ENCODE measurements at regions not wholly inside any gene's neighbourhood (a gene's known extent, or its start where the extent isn't known, plus 50 kb on each side); places are given as distances from the start of the nearest gene placed in this dataset.

DNA sequence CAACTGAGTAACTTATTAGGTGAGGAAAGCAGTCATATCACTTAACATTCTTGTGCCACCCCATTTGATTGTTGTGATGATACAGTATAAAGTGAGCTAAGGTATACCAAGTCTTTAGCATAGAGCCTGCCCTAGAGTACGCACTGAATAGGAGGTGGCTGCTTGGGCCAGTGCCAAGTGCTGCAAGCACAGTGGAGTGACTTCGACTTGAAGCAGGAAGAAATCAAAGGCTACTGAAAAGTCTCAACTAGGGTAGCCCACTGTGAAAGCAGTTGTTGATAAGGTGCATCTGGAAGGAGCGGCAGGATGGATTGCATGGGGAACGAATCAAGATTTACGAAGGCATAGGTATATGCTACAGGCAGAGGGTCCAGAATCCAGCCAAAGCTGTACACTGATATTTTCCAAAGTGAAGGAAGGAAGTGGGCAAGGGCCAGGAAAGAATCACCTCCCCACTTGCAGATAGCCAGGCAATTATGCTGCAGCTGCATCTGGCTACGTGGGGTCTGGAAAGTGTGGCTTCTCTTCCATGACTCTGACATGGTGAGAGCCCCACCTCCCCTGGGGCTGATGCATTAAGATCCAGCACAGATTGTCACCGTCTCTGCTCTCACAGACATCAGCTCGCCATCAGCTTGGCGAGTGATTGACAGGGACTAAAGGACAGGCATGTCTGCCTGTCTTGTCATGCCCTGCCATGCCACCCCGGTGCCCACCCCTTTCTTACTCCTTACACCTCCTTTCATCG is 287.0 kb upstream of the PLXNA2 start:
- Histone ChIP-seq H3F3A (ENCODE audit: low read depth) (no peaks in the 10 kb centered on the region), H3K4me1 (ENCODE audit: insufficient read depth, low read length, poor library complexity, severe bottlenecking) (no peaks in the 10 kb centered on the region), H3K27me3 (ENCODE audit: insufficient read depth, low read length, poor library complexity, severe bottlenecking) (no peaks in the 10 kb centered on the region), H4K20me1 (ENCODE audit: insufficient read depth, low read length, poor library complexity, severe bottlenecking) (no peaks in the 10 kb centered on the region), H3K9ac (ENCODE audit: low read depth, low read length, poor library complexity, severe bottlenecking) (no peak overlapping the region), H3K36me3 (ENCODE audit: insufficient read depth, low read length) (no peaks in the 10 kb centered on the region), H3K4me2 (ENCODE audit: low read depth, low read length, poor library complexity, severe bottlenecking) (no peak overlapping the region), H3K4me3 (ENCODE audit: low read length, poor library complexity, severe bottlenecking) (no peak overlapping the region), H3K9me3 (ENCODE audit: insufficient read depth, low read depth, low read length) (no peaks in the 10 kb centered on the region), H3K9me2 (replicated peaks; ENCODE audit: low read depth, low read length) (no peaks in the 10 kb centered on the region), H3K79me2 (ENCODE audit: insufficient read depth, low read length) (no peaks in the 10 kb centered on the region), H2AFZ (ENCODE audit: low read length) (no peak overlapping the region)
- TF ChIP-seq CTCF (conservative IDR thresholded peaks at IDR 0.05; ENCODE audit: low read length), result no peak
- TF ChIP-seq EZH2phosphoT487 (IDR thresholded peaks at IDR 0.05; ENCODE audit: borderline replicate concordance), result no peak

DNA sequence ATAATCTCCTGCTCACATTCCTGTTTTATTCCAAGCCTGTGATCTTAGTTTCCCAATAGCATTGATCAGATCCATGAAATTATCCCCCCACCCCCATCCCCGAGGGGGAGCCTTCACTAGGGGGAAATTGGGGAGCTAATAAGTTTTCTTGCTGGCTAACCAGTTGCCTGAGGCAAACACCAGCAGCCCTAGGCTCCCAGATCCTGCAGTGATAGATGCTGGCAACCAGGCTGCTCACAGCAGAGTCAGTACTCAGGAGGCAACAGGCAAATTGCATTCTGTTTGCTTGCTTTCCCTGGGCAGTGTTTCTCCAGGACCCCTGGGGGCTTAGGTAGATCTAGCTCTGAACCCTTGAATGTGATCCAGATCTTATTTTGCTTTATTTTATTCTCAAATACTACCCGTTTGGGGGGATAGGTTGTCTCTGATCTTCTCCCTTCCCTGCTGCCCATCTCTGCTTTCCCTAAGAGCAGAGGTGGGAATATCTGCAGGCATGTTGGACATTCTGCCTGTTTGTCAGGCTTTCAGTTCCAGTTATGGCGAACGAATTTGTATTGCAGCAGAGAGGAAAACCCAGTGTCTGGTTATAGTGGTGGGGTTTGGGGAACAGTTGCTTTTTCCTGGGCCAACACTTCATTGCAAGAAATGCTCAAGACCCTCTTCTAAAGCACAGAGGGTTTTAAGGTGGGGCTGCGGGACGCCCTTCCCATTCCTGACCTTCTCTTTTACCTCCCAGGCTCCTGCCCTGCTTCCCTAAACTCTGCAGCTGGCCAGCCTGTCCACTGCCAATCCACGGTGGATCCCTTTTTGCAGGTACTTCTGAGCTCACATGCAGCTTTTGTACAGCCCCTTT is 289.8 kb upstream of the PLXNA2 start:
- Histone ChIP-seq H3F3A (ENCODE audit: low read depth) (no peaks in the 10 kb centered on the region), H3K4me2 (ENCODE audit: low read depth, low read length, poor library complexity, severe bottlenecking) (no peak overlapping the region), H3K9ac (ENCODE audit: low read depth, low read length, poor library complexity, severe bottlenecking) (no peak overlapping the region), H3K9me2 (replicated peaks; ENCODE audit: low read depth, low read length) (no peaks in the 10 kb centered on the region), H2AFZ (ENCODE audit: low read length) (no peak overlapping the region), H3K27me3 (ENCODE audit: insufficient read depth, low read length, poor library complexity, severe bottlenecking) (no peaks in the 10 kb centered on the region), H3K79me2 (ENCODE audit: insufficient read depth, low read length) (no peaks in the 10 kb centered on the region), H4K20me1 (ENCODE audit: insufficient read depth, low read length, poor library complexity, severe bottlenecking) (no peaks in the 10 kb centered on the region), H3K36me3 (ENCODE audit: insufficient read depth, low read length) (no peaks in the 10 kb centered on the region), H3K4me1 (ENCODE audit: insufficient read depth, low read length, poor library complexity, severe bottlenecking) (no peaks in the 10 kb centered on the region), H3K9me3 (ENCODE audit: insufficient read depth, low read depth, low read length) (no peaks in the 10 kb centered on the region), H3K4me3 (ENCODE audit: low read length, poor library complexity, severe bottlenecking) (no peak overlapping the region)
- TF ChIP-seq CTCF (conservative IDR thresholded peaks at IDR 0.05; ENCODE audit: low read length) (no peak), EZH2phosphoT487 (IDR thresholded peaks at IDR 0.05; ENCODE audit: borderline replicate concordance) (no peak)

DNA sequence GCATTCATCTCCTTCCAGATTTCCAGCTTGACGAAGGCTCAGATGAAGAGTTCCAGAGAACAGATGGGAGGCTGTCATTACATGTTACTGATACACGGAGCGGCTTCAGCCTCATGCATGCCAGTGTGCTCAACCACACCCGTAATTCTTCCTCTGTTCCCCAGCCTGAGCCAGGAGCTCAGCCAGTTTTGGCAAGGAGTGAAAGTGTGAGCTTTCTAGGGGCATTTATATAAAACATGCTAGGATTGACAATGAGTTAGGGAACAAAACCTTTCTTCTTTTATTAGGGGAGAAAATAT is 290.4 kb upstream of the PLXNA2 start:
- Histone ChIP-seq H3K4me2 (ENCODE audit: low read depth, low read length, poor library complexity, severe bottlenecking) (no peak overlapping the region), H4K20me1 (ENCODE audit: insufficient read depth, low read length, poor library complexity, severe bottlenecking) (no peaks in the 10 kb centered on the region), H3K36me3 (ENCODE audit: insufficient read depth, low read length) (no peaks in the 10 kb centered on the region), H3K9me3 (ENCODE audit: insufficient read depth, low read depth, low read length) (no peaks in the 10 kb centered on the region), H3F3A (ENCODE audit: low read depth) (no peaks in the 10 kb centered on the region), H3K9ac (ENCODE audit: low read depth, low read length, poor library complexity, severe bottlenecking) (no peak overlapping the region), H3K27me3 (ENCODE audit: insufficient read depth, low read length, poor library complexity, severe bottlenecking) (no peaks in the 10 kb centered on the region), H3K4me3 (ENCODE audit: low read length, poor library complexity, severe bottlenecking) (no peak overlapping the region), H3K79me2 (ENCODE audit: insufficient read depth, low read length) (no peaks in the 10 kb centered on the region), H2AFZ (ENCODE audit: low read length) (no peak overlapping the region), H3K9me2 (replicated peaks; ENCODE audit: low read depth, low read length) (no peaks in the 10 kb centered on the region), H3K4me1 (ENCODE audit: insufficient read depth, low read length, poor library complexity, severe bottlenecking) (no peaks in the 10 kb centered on the region)
- TF ChIP-seq CTCF (conservative IDR thresholded peaks at IDR 0.05; ENCODE audit: low read length), result no peak

Measured in Loucy (cell line).